Osteoblast (primary cell): ENCODE measurements at regions not wholly inside any gene's neighbourhood (a gene's known extent, or its start where the extent isn't known, plus 50 kb on each side); places are given as distances from the start of the nearest gene placed in this dataset.

ENCODE experiments used
- DNase-seq: peaks from one replicate; pipeline ENCODE4 v3.0.0; 2011; ENCODE audit warnings: low spot score, mixed read lengths; ENCODE audit not compliant: insufficient read length; ENCODE audit errors: missing footprints
- H2AFZ ChIP-seq: 2 replicates; pipeline ENCODE4 v1.6.0; 2011; ENCODE audit warnings: mild to moderate bottlenecking, low read length
- H3K27ac ChIP-seq: 2 replicates; pipeline ENCODE4 v1.5.1; 2011; ENCODE audit warnings: mild to moderate bottlenecking, low read depth, low read length, moderate library complexity
- H3K27me3 ChIP-seq: 2 replicates; pipeline ENCODE4 v1.6.0; 2012; ENCODE audit warnings: mild to moderate bottlenecking, control low read depth, inconsistent platforms, low read length, moderate library complexity; ENCODE audit not compliant: insufficient read depth
- H3K36me3 ChIP-seq: 2 replicates; pipeline ENCODE4 v1.5.1; 2011; ENCODE audit warnings: mild to moderate bottlenecking, low read length, control low read depth, moderate library complexity; ENCODE audit not compliant: insufficient read depth
- H3K4me1 ChIP-seq: 2 replicates; pipeline ENCODE4 v1.5.1; 2011; ENCODE audit warnings: mild to moderate bottlenecking, low read length, control low read depth, moderate library complexity; ENCODE audit not compliant: insufficient read depth
- H3K4me2 ChIP-seq: 2 replicates; pipeline ENCODE4 v1.6.0; 2011; ENCODE audit warnings: mild to moderate bottlenecking, low read length; ENCODE audit not compliant: insufficient read depth
- H3K4me3 ChIP-seq: fragments of 200-600 bp; sonication (generic); 3 replicates; pipeline ENCODE4 v1.5.1; 2012; ENCODE audit warnings: mild to moderate bottlenecking, low read length, inconsistent platforms; ENCODE audit not compliant: insufficient read depth
- H3K79me2 ChIP-seq: 2 replicates; pipeline ENCODE4 v1.6.0; 2012; ENCODE audit warnings: mild to moderate bottlenecking, low read length, control low read depth, inconsistent platforms; ENCODE audit not compliant: insufficient read depth
- H3K9me3 ChIP-seq: 2 replicates; pipeline ENCODE4 v1.5.1; 2011; ENCODE audit warnings: low read depth, low read length, control low read depth
- H4K20me1 ChIP-seq: 2 replicates; pipeline ENCODE4 v1.6.0; 2012; ENCODE audit warnings: mild to moderate bottlenecking, low read length, control low read depth; ENCODE audit not compliant: insufficient read depth
- TF ChIP-seq, protein P1 (sequence below): IDR thresholded peaks from 2 replicates; pipeline ENCODE4 v1.5.1; 2011; ENCODE audit warnings: mild to moderate bottlenecking, low read depth, low read length, moderate library complexity; ENCODE audit errors: extremely low read depth

DNA sequence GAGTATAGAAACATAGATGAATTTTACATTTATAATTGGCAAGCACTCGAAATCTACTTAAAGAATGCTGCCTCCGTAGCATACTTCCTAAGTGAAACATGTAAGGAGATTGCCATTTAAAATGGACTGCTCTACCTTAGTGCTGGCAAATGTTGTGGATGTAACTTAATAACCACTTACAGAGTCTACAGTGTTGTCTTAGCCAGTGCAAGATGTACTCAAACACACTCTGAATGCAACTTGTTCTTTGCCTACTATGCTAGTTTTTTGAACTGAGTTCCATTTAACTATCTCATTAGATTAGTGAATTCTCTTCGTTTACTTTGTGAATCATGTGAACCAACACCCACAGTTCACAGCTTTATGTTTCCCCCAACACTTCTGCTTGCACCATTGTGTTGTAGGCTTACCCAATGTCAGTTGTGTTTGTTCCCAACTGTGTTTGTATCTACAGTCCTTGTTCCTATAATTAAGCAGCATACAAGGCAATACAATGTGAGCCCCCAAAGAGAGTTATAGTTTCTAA, 345.5 kb upstream of the LYPLAL1 start:
- no peak overlapping the region for H3K4me2 ChIP-seq

DNA sequence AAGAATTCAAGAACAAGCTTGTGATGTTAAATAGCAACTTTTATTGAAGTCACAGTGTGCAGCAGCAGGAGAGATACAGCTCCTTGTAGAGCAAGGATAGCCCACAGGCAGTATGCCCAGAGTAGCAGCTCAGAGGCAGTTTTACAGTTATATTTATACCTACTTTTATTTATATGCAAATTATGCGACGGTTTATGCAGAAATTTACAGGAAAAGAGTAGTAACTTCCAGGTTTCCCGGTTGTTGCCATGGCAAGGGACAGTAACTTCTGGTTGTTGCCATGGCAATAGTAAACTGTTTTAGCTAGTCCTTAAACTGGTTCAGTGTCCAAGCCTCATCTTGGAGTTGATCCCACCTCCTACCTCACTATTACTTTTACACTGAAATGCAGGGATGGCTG, 344.6 kb upstream of the LYPLAL1 start:
- no peak for DNase-seq
- no peak overlapping the region for H3K4me2 ChIP-seq

More for the DNA sequence above, 345.5 kb upstream of the LYPLAL1 start:
- TF ChIP-seq, protein P1, sequence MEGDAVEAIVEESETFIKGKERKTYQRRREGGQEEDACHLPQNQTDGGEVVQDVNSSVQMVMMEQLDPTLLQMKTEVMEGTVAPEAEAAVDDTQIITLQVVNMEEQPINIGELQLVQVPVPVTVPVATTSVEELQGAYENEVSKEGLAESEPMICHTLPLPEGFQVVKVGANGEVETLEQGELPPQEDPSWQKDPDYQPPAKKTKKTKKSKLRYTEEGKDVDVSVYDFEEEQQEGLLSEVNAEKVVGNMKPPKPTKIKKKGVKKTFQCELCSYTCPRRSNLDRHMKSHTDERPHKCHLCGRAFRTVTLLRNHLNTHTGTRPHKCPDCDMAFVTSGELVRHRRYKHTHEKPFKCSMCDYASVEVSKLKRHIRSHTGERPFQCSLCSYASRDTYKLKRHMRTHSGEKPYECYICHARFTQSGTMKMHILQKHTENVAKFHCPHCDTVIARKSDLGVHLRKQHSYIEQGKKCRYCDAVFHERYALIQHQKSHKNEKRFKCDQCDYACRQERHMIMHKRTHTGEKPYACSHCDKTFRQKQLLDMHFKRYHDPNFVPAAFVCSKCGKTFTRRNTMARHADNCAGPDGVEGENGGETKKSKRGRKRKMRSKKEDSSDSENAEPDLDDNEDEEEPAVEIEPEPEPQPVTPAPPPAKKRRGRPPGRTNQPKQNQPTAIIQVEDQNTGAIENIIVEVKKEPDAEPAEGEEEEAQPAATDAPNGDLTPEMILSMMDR: no peak
- H3K79me2 ChIP-seq: no peaks in the 10 kb centered on the region
- no peak for DNase-seq
- no peak overlapping the region for H3K27ac ChIP-seq
- no peak overlapping the region for H3K4me3 ChIP-seq
- H3K4me1 ChIP-seq: peaks cover 8% of the 10 kb centered on the region
- no peaks in the 10 kb centered on the region for H4K20me1 ChIP-seq
- H3K27me3 ChIP-seq: no peaks in the 10 kb centered on the region
- no peaks in the 10 kb centered on the region for H3K36me3 ChIP-seq
- H3K9me3 ChIP-seq: no peaks in the 10 kb centered on the region
- H2AFZ ChIP-seq: no peak overlapping the region

GRCh38 chr1:218835609-218836008, 338.1 kb upstream of the LYPLAL1 start:
- no peaks in the 10 kb centered on the region for H3K4me1 ChIP-seq
- H3K79me2 ChIP-seq: no peaks in the 10 kb centered on the region
- no peaks in the 10 kb centered on the region for H3K27me3 ChIP-seq
- no peak for DNase-seq
- no peak overlapping the region for H3K4me2 ChIP-seq
- no peak overlapping the region for H3K4me3 ChIP-seq
- H3K27ac ChIP-seq: no peak overlapping the region
- H3K9me3 ChIP-seq: no peaks in the 10 kb centered on the region
- no peaks in the 10 kb centered on the region for H3K36me3 ChIP-seq
- no peak overlapping the region for H2AFZ ChIP-seq
- TF ChIP-seq, protein P1: no peak
- H4K20me1 ChIP-seq: no peaks in the 10 kb centered on the region

More for the DNA sequence above, 344.6 kb upstream of the LYPLAL1 start:
- Histone ChIP-seq H4K20me1 (no peaks in the 10 kb centered on the region), H3K79me2 (no peaks in the 10 kb centered on the region), H2AFZ (no peak overlapping the region), H3K27ac (no peak overlapping the region), H3K4me1 (peaks cover 1% of the 10 kb centered on the region), H3K36me3 (no peaks in the 10 kb centered on the region), H3K27me3 (no peaks in the 10 kb centered on the region), H3K4me3 (no peak overlapping the region), H3K9me3 (no peaks in the 10 kb centered on the region)
- TF ChIP-seq, protein P1: no peak

DNA sequence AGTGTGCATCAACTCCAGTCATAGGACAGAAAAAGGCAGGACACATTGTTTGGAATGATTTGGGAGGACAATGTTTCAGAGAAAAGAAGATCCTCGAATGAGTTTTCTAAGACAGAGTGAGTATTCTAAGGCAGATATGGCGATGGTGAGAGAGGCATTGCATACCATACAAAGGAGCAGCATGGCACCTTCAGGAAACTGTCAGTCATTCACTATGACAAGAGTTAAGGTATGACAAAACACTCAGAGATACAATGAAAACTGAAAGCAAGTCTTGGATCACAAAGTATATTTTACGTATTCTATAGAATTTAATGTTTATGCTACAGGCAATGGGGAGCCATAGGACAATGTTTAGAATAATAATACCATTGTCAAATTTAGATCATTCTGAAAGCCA, 337.4 kb upstream of the LYPLAL1 start:
- H3K4me2 ChIP-seq: no peak overlapping the region
- TF ChIP-seq, protein P1: no peak
- no peak overlapping the region for H3K27ac ChIP-seq
- H3K4me1 ChIP-seq: no peaks in the 10 kb centered on the region
- H3K4me3 ChIP-seq: no peak overlapping the region
- no peak overlapping the region for H2AFZ ChIP-seq
- H3K27me3 ChIP-seq: no peaks in the 10 kb centered on the region
- no peaks in the 10 kb centered on the region for H3K36me3 ChIP-seq
- H3K9me3 ChIP-seq: no peaks in the 10 kb centered on the region
- no peaks in the 10 kb centered on the region for H4K20me1 ChIP-seq
- DNase-seq: no peak
- no peaks in the 10 kb centered on the region for H3K79me2 ChIP-seq
